RWPE2 (cell line): ENCODE measurements at regions not wholly inside any gene's neighbourhood (a gene's known extent, or its start where the extent isn't known, plus 50 kb on each side); places are given as distances from the start of the nearest gene placed in this dataset.

Experiments
- ATAC-seq: fragments of 200-7000 bp; cut with Tn5 transposase; 3 replicates; pipeline ENCODE4 v1.9.1; 2021; ENCODE audit warnings: low read depth
- DNase-seq: peaks from one replicate; pipeline ENCODE4 v3.0.0-alpha.2; 2020; ENCODE audit warnings: low spot score
- H3K27ac ChIP-seq: fragments of 450-650 bp; 2 replicates; pipeline ENCODE4 v1.5.1; 2017; ENCODE audit warnings: mild to moderate bottlenecking; ENCODE audit not compliant: poor library complexity, severe bottlenecking
- H3K27me3 ChIP-seq: fragments of 250-450 bp; sonication (Bioruptor Pico); 2 replicates; pipeline ENCODE4 v1.5.1; 2021; ENCODE audit warnings: mild to moderate bottlenecking, moderate library complexity; ENCODE audit not compliant: insufficient read depth, poor library complexity, severe bottlenecking
- H3K36me3 ChIP-seq: fragments of 250-450 bp; sonication (Bioruptor Pico); 2 replicates; pipeline ENCODE4 v1.5.1; 2020; ENCODE audit warnings: low read depth, mild to moderate bottlenecking, moderate library complexity
- H3K4me1 ChIP-seq: fragments of 250-450 bp; sonication (Bioruptor Pico); 2 replicates; pipeline ENCODE4 v1.5.1; 2021; ENCODE audit warnings: mild to moderate bottlenecking, moderate library complexity; ENCODE audit not compliant: insufficient read depth, poor library complexity, severe bottlenecking
- H3K4me3 ChIP-seq: fragments of 250-450 bp; sonication (Bioruptor Pico); 2 replicates; pipeline ENCODE4 v1.5.1; 2021; ENCODE audit warnings: mild to moderate bottlenecking, moderate library complexity; ENCODE audit not compliant: severe bottlenecking
- H3K9me3 ChIP-seq: fragments of 250-450 bp; sonication (Bioruptor Pico); 2 replicates; pipeline ENCODE4 v1.5.1; 2021; ENCODE audit warnings: mild to moderate bottlenecking, moderate library complexity; ENCODE audit not compliant: severe bottlenecking
- CTCF ChIP-seq: fragments of 450-650 bp; IDR thresholded peaks from one replicate; pipeline ENCODE4 v1.5.1; 2017; ENCODE audit warnings: mild to moderate bottlenecking, moderate library complexity; ENCODE audit not compliant: poor library complexity, severe bottlenecking

- H3K27me3 ChIP-seq, result no peaks in the 10 kb centered on the region
- H3K36me3 ChIP-seq, result no peaks in the 10 kb centered on the region
- ATAC-seq (no peak), DNase-seq (no peak)
- H3K9me3 ChIP-seq, result no peaks in the 10 kb centered on the region
- no peak overlapping the region for H3K4me3 ChIP-seq
- H3K27ac ChIP-seq, result no peak overlapping the region
- no peaks in the 10 kb centered on the region for H3K4me1 ChIP-seq
- TF ChIP-seq CTCF, result no peak
Measured at GRCh38 chr16:25593260-25593659, 98.5 kb upstream of the HS3ST4 start.

- no peak for ATAC-seq
- H3K36me3 ChIP-seq, result no peaks in the 10 kb centered on the region
- no peaks in the 10 kb centered on the region for H3K9me3 ChIP-seq
- no peak for TF ChIP-seq CTCF
- no peaks in the 10 kb centered on the region for H3K4me1 ChIP-seq
- DNase-seq, result no peak
- H3K4me3 ChIP-seq, result no peak overlapping the region
- H3K27ac ChIP-seq, result no peak overlapping the region
- H3K27me3 ChIP-seq, result no peaks in the 10 kb centered on the region
Measured at GRCh38 chr16:25587783-25588182, 104.0 kb upstream of the HS3ST4 start.

- no peak for ATAC-seq
- Histone ChIP-seq H3K36me3 (no peaks in the 10 kb centered on the region), H3K27me3 (no peaks in the 10 kb centered on the region), H3K4me1 (no peaks in the 10 kb centered on the region), H3K9me3 (no peaks in the 10 kb centered on the region), H3K4me3 (no peak overlapping the region), H3K27ac (no peak overlapping the region)
- no peak for TF ChIP-seq CTCF
- no peak for DNase-seq
Measured at GRCh38 chr16:25586826-25587225, 104.9 kb upstream of the HS3ST4 start.

GRCh38 chr16:25585526-25585925 lies 106.2 kb upstream of the HS3ST4 start:
- no peak overlapping the region for H3K27ac ChIP-seq
- H3K9me3 ChIP-seq, result no peaks in the 10 kb centered on the region
- ATAC-seq, result no peak
- no peaks in the 10 kb centered on the region for H3K4me1 ChIP-seq
- H3K27me3 ChIP-seq, result no peaks in the 10 kb centered on the region
- no peak for DNase-seq
- no peak overlapping the region for H3K4me3 ChIP-seq
- H3K36me3 ChIP-seq, result no peaks in the 10 kb centered on the region
- TF ChIP-seq CTCF, result no peak

- no peaks in the 10 kb centered on the region for H3K4me1 ChIP-seq
- no peak for DNase-seq
- H3K36me3 ChIP-seq, result no peaks in the 10 kb centered on the region
- H3K27ac ChIP-seq, result no peak overlapping the region
- H3K27me3 ChIP-seq, result no peaks in the 10 kb centered on the region
- H3K9me3 ChIP-seq, result no peaks in the 10 kb centered on the region
- TF ChIP-seq CTCF, result no peak
- no peak overlapping the region for H3K4me3 ChIP-seq
- ATAC-seq, result no peak
Measured at GRCh38 chr16:25580041-25580440, 111.7 kb upstream of the HS3ST4 start.
